HG03469 (cell line): ENCODE measurements at regions not wholly inside any gene's neighbourhood (a gene's known extent, or its start where the extent isn't known, plus 50 kb on each side); places are given as distances from the start of the nearest gene placed in this dataset.

ENCODE experiments used
- ATAC-seq: cut with Tn5 transposase; IDR thresholded peaks from one replicate; pipeline ENCODE4 v1.9.1; 2021; ENCODE audit warnings: mild to moderate bottlenecking, moderate library complexity, moderate number of reproducible peaks; ENCODE audit not compliant: unreplicated experiment

DNA sequence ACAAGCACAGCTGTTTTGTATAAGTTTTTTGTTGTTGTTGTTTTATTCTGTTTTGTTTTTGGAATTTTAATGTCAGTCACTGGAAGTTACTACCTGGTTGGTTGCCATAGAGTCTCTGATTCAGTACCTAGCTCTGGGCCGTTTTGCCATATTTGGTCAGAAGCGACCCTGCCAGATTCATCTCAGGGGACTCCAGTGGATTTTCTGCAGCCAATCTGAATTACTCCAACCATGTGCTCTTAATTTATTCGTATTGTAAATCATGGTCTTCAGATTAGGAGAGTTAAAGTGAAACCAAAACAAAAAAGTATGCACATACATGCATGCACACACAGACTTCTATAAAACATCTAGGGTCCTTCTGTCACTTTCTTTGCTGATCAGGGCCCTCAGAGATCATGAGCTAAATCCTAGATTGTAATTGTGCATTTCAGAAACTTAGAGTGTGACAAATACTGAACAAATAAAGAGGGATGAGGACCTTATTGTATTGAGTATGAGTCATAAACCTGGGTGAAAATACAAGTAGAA, 317.4 kb upstream of the UBE2E3 start:
- no peak for ATAC-seq

- no peak for ATAC-seq
Measured at GRCh38 chr2:180662521-180662920, 317.9 kb upstream of the UBE2E3 start.

- no peak for ATAC-seq
Measured at GRCh38 chr2:180661686-180662030, 318.7 kb upstream of the UBE2E3 start.

- no peak for ATAC-seq
Measured at GRCh38 chr2:180660881-180661685, 319.3 kb upstream of the UBE2E3 start.

GRCh38 chr2:180660207-180660606, 320.2 kb upstream of the UBE2E3 start:
- ATAC-seq, result no peak

DNA sequence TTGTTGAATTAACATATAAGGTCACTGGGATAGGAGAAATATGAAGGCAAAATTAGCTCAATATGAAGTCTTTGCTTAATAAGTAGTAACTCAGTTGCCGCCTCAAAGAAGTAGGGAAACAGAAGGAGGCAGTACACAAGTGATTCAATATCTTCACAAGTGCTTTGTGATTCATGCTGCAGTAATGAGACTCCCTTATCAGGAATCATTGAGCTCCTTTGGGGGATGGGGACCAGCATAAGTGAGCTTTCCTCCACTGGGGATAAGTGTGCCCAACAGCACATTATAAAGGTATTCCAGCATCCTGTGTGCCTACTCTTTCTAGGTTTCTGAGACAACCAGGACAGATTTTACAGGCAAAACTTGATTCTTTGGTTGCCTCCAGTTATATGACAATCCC, 323.4 kb upstream of the UBE2E3 start:
- no peak for ATAC-seq

DNA sequence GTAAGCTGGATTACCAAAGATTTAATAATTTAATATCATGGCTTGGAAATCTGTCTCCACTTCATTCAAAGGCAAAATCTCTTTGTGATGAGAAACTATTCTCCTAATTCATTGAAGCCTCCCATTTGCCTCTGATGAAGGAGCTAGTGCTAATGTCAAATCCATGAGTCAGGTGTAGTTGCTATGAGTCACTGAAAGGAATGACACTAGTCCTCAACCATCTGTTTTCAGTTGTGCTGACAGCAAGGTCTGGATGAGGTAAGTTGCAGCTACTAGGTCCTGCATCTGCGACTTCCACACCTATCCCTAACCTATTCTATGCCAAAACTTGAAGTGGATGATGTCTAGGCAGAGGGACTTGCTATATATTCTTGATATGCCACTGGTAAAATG, 324.0 kb upstream of the UBE2E3 start:
- ATAC-seq, result no peak

GRCh38 chr2:180655842-180656454, 324.5 kb upstream of the UBE2E3 start:
- no peak for ATAC-seq

- no peak for ATAC-seq
Measured at GRCh38 chr2:180655393-180655792, 325.0 kb upstream of the UBE2E3 start.

- ATAC-seq, result no peak
Measured at GRCh38 chr2:180653481-180653880, 326.9 kb upstream of the UBE2E3 start.

- no peak for ATAC-seq
Measured at GRCh38 chr2:180652794-180653193, 327.6 kb upstream of the UBE2E3 start.

- ATAC-seq, result no peak
Measured at GRCh38 chr2:180651596-180651995, 328.8 kb upstream of the UBE2E3 start.

GRCh38 chr2:180647621-180648020, 332.8 kb upstream of the UBE2E3 start:
- ATAC-seq, result no peak

DNA sequence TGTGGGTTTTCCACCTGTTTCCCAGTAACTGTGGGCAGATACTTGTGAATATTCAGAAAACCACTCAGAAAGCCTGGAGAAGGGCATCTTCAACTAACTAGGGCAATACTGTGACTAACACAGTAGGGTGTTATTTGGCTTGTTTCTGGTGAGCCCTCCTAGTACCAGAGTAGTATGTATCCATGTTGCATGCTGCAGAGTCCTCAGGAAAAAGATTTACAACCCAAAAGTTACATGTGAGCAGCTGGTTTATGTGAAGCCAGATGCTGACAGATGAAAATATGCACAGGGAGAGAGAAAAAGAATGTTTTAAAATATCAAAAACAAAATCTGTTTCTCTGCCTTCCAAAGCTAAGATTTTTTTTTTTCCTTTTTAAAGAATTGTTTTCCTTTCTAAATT, 333.2 kb upstream of the UBE2E3 start:
- no peak for ATAC-seq

- no peak for ATAC-seq
Measured at GRCh38 chr2:180646756-180647155, 333.6 kb upstream of the UBE2E3 start.

- no peak for ATAC-seq
Measured at GRCh38 chr2:180644709-180645108, 335.7 kb upstream of the UBE2E3 start.

DNA sequence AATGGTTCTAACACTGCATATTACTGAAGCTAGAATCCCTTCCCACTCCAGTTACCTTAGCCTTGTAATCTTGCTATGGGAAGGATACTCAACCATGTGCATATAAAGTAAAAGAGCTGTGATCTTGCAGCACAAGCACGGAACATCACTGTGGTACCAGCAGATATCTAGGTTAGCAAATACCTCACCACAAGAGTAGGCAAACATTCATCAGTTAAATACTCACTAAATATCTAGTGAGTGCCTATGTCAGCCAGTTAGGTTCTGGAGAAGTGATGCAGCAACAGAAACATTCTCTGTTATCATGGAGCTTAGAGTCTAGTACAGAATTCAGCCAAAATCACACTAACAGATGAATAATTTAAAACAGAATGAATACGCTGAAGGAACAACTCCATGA, 349.6 kb upstream of the UBE2E3 start:
- no peak for ATAC-seq

GRCh38 chr2:180625006-180625844, 355.2 kb upstream of the UBE2E3 start:
- ATAC-seq, result no peak

- no peak for ATAC-seq
Measured at GRCh38 chr2:180621941-180622918, 358.2 kb upstream of the UBE2E3 start.

GRCh38 chr2:180621366-180621765, 359.0 kb upstream of the UBE2E3 start:
- no peak for ATAC-seq
